Tibial nerve (tissue), 4 donors: ENCODE measurements at regions not wholly inside any gene's neighbourhood (a gene's known extent, or its start where the extent isn't known, plus 50 kb on each side); places are given as distances from the start of the nearest gene placed in this dataset.

Experiments
- EP300 ChIP-seq, 2 donors: sonication (generic); formaldehyde crosslinking; IDR thresholded peaks; one replicate each; pipeline ENCODE4 v1.6.1; 2017; ENCODE audit warnings: antibody characterized with exemption in 2 of 2, mild to moderate bottlenecking in 1 of 2
- POLR2A ChIP-seq, 2 donors: fragments of 450-650 bp; IDR thresholded peaks; one replicate each; pipeline ENCODE4 v1.6.1; 2017; ENCODE audit warnings: antibody characterized with exemption in 2 of 2, mild to moderate bottlenecking in 2 of 2, moderate library complexity in 2 of 2
- TF ChIP-seq, protein P1 (sequence below), 5 experiments: fragments of 200-600 bp in 3 of 5; fragments of 450-650 bp in 2 of 5; sonication (generic) in 3 of 5; IDR thresholded peaks; one replicate each; pipeline ENCODE4 v1.5.1; 2016 to 2019; ENCODE audit warnings: antibody characterized with exemption in 5 of 5, mild to moderate bottlenecking in 3 of 5, moderate library complexity in 2 of 5

DNA sequence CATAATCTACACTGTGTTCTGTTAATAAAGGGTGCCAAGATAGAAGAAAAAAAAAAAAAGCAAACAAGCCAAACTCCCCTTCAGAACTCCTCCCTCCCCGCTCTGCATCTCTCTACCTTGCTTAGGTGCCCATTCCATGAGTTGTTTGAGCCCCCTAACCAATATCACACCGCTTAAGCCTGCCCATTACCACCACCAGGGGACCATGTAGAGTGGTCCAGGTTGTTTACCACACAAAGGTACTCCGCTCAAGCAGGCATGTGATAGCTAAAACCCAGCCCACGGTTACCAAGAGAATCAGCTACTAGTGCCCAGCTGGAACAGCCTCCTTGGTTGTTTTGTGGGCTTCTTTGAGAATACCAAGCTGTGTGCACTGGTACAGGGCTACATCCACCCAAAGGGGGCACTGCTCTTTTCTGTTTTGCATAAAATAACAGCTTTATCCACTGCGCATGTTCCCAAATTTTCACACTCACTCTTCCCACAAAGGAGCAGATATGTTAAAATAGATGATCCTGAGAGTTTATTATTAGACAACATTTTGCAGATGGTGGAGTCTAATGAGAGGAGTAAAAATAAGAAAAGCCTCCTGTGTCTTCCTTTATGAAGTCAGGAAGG is 304.1 kb downstream of the DEPDC1B start:
- TF ChIP-seq, protein P1, sequence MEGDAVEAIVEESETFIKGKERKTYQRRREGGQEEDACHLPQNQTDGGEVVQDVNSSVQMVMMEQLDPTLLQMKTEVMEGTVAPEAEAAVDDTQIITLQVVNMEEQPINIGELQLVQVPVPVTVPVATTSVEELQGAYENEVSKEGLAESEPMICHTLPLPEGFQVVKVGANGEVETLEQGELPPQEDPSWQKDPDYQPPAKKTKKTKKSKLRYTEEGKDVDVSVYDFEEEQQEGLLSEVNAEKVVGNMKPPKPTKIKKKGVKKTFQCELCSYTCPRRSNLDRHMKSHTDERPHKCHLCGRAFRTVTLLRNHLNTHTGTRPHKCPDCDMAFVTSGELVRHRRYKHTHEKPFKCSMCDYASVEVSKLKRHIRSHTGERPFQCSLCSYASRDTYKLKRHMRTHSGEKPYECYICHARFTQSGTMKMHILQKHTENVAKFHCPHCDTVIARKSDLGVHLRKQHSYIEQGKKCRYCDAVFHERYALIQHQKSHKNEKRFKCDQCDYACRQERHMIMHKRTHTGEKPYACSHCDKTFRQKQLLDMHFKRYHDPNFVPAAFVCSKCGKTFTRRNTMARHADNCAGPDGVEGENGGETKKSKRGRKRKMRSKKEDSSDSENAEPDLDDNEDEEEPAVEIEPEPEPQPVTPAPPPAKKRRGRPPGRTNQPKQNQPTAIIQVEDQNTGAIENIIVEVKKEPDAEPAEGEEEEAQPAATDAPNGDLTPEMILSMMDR (IDR thresholded peaks at IDR 0.05), result no peak
- TF ChIP-seq EP300 (IDR thresholded peaks at IDR 0.05) (no peak), POLR2A (IDR thresholded peaks at IDR 0.05) (no peak)
